ENCODE measurements at regions not wholly inside any gene's neighbourhood (a gene's known extent, or its start where the extent isn't known, plus 50 kb on each side); places are given as distances from the start of the nearest gene placed in this dataset.
"Not testable (repeated sequence)": the region's sequence is repeated elsewhere in the genome, so short reads cannot be mapped to it uniquely, and the experiment has no call there.

DNA sequence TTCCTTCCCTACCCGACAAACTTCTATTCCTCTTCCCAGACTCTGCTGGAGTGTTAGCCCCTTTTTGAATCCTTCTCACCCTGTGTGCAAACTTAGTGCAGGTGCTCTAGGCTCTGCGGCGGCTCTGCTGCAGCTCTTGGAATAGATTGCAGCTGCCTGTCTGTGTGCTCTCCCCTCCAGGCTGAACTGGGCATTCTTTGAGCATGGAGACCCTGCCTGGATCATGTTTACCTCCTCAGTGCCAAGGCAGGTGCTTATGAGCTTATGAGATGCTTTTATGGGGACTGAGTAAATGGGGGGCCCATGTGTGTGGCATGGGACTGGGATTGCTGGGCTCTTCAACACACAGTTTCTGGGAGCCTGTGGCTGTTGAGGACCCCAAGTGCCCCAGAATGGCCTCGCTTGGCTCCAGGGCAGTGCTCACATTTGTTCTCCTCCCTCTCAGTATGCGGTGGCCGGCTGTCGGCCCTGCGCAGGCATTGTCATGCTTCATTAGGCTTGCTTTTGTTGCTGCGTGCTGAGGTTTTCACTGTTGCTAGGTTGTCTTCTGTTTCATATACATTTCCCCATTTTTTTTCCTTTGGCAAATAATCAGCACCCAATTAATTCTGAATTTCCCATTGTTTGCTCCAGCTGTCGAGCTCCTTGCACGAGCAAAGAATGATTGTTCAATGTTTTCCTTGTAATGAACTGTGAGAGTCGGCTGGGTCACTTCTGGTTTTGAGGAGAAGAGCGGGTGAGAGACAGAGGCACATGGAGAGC, 185.5 kb upstream of the NLRP1 start:
- Histone ChIP-seq H3K9me3 (ENCODE audit: low read depth, low read length) (no peaks in the 10 kb centered on the region), H3K36me3 (ENCODE audit: insufficient read depth, low read length) (no peaks in the 10 kb centered on the region), H3K27me3 (ENCODE audit: insufficient read depth, low read length) (peaks cover 43% of the 10 kb centered on the region), H3K79me2 (ENCODE audit: insufficient read depth, low read length) (no peaks in the 10 kb centered on the region), H3K4me3 (ENCODE audit: insufficient read depth, low read length) (no peak overlapping the region), H3K4me1 (ENCODE audit: insufficient read depth, low read length) (no peaks in the 10 kb centered on the region), H3K27ac (ENCODE audit: low read depth, low read length) (no peak overlapping the region), H2AFZ (ENCODE audit: low read length) (no peak overlapping the region), H3K4me2 (ENCODE audit: insufficient read depth, low read length) (no peak overlapping the region), H4K20me1 (ENCODE audit: insufficient read depth, low read length) (no peaks in the 10 kb centered on the region)
- TF ChIP-seq, protein P1, sequence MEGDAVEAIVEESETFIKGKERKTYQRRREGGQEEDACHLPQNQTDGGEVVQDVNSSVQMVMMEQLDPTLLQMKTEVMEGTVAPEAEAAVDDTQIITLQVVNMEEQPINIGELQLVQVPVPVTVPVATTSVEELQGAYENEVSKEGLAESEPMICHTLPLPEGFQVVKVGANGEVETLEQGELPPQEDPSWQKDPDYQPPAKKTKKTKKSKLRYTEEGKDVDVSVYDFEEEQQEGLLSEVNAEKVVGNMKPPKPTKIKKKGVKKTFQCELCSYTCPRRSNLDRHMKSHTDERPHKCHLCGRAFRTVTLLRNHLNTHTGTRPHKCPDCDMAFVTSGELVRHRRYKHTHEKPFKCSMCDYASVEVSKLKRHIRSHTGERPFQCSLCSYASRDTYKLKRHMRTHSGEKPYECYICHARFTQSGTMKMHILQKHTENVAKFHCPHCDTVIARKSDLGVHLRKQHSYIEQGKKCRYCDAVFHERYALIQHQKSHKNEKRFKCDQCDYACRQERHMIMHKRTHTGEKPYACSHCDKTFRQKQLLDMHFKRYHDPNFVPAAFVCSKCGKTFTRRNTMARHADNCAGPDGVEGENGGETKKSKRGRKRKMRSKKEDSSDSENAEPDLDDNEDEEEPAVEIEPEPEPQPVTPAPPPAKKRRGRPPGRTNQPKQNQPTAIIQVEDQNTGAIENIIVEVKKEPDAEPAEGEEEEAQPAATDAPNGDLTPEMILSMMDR (IDR thresholded peaks at IDR 0.05; ENCODE audit: extremely low read depth, low read depth, low read length), result no peak
- no peak for DNase-seq (ENCODE audit: insufficient read length, low spot score, missing footprints)

- Histone ChIP-seq H3K27ac (ENCODE audit: low read depth, low read length) (no peak overlapping the region), H3K4me3 (ENCODE audit: insufficient read depth, low read length) (no peak overlapping the region), H3K27me3 (ENCODE audit: insufficient read depth, low read length) (peaks cover 44% of the 10 kb centered on the region), H3K4me2 (ENCODE audit: insufficient read depth, low read length) (no peak overlapping the region), H3K4me1 (ENCODE audit: insufficient read depth, low read length) (peaks cover 3% of the 10 kb centered on the region), H3K79me2 (ENCODE audit: insufficient read depth, low read length) (no peaks in the 10 kb centered on the region), H2AFZ (ENCODE audit: low read length) (no peak overlapping the region), H4K20me1 (ENCODE audit: insufficient read depth, low read length) (no peaks in the 10 kb centered on the region), H3K9me3 (ENCODE audit: low read depth, low read length) (no peaks in the 10 kb centered on the region), H3K36me3 (ENCODE audit: insufficient read depth, low read length) (no peaks in the 10 kb centered on the region)
- no peak for DNase-seq (ENCODE audit: insufficient read length, low spot score, missing footprints)
- TF ChIP-seq, protein P1 (IDR thresholded peaks at IDR 0.05; ENCODE audit: extremely low read depth, low read depth, low read length), result no peak
These were observed 186.3 kb upstream of the NLRP1 start for GRCh38 chr17:5770441-5771270.

DNA sequence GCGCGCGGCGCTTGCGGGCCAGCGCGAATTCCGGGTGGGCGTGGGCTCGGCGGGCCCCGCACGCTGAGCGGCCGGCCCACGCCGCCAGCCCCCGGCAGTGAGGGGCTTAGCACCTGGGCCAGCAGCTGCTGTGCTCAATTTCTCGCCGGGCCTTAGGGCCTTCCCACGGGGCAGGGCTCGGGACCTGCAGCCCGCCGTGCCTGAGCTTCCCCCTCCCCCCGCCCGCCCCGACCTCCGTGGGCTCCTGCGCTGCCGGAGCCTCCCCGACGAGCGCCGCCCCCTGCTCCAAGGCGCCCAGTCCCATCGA, 186.9 kb upstream of the NLRP1 start:
- not testable (repeated sequence) for H2AFZ ChIP-seq (ENCODE audit: low read length); H3K4me3 ChIP-seq (ENCODE audit: insufficient read depth, low read length); H3K4me2 ChIP-seq (ENCODE audit: insufficient read depth, low read length); H3K4me1 ChIP-seq (ENCODE audit: insufficient read depth, low read length); H4K20me1 ChIP-seq (ENCODE audit: insufficient read depth, low read length); H3K27ac ChIP-seq (ENCODE audit: low read depth, low read length); DNase-seq (ENCODE audit: insufficient read length, low spot score, missing footprints); H3K79me2 ChIP-seq (ENCODE audit: insufficient read depth, low read length); H3K9me3 ChIP-seq (ENCODE audit: low read depth, low read length); H3K36me3 ChIP-seq (ENCODE audit: insufficient read depth, low read length)
- peaks cover 41% of the 10 kb centered on the region for H3K27me3 ChIP-seq (ENCODE audit: insufficient read depth, low read length)

DNA sequence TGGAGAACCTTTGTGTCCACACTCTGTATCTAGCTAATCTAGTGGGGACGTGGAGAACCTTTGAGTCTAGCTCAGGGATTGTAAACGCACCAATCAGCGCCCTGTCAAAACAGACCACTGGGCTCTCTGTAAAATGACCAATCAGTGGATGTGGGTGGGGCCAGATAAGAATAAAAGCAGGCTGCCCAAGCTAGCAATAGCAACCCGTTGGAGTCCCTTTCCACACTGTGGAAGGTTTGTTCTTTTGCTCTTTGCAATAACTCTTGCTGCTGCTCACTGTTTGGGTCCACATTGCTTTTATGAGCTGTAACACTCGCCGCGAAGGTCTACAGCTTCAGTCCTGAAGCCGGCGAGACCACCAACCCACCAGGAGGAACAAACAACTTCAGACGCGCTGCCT, 187.7 kb upstream of the NLRP1 start:
- peaks cover 37% of the 10 kb centered on the region for H3K27me3 ChIP-seq (ENCODE audit: insufficient read depth, low read length)
- peaks cover 13% of the 10 kb centered on the region for H3K4me1 ChIP-seq (ENCODE audit: insufficient read depth, low read length)
- H3K4me2 ChIP-seq (ENCODE audit: insufficient read depth, low read length), result not testable (repeated sequence)

DNA sequence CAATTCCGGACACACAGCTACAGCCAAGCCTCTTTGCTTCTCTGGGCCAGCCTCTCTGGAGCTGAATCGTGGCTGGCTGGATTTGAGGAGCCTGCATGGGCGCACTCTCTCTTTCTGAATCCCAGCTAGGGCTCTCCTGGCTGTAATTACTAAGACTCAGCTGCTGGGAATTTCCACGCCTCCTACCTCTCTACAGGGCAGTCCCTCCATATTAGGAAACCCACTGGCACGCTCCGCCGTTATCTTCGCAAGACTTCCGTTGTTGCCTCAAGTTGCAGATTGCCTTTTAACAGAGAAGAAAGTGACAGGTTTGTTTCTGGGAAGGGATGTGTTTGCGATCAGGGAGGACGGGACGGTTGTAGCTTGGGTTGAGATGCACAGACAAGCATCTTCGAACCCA, 188.4 kb upstream of the NLRP1 start:
- H3K36me3 ChIP-seq (ENCODE audit: insufficient read depth, low read length), result no peaks in the 10 kb centered on the region
- TF ChIP-seq, protein P1 (IDR thresholded peaks at IDR 0.05; ENCODE audit: extremely low read depth, low read depth, low read length), result no peak
- H2AFZ ChIP-seq (ENCODE audit: low read length), result no peak overlapping the region
- H3K4me1 ChIP-seq (ENCODE audit: insufficient read depth, low read length), result peaks cover 13% of the 10 kb centered on the region
- no peaks in the 10 kb centered on the region for H3K9me3 ChIP-seq (ENCODE audit: low read depth, low read length)
- no peaks in the 10 kb centered on the region for H4K20me1 ChIP-seq (ENCODE audit: insufficient read depth, low read length)
- H3K27me3 ChIP-seq (ENCODE audit: insufficient read depth, low read length), result peaks cover 31% of the 10 kb centered on the region
- H3K27ac ChIP-seq (ENCODE audit: low read depth, low read length), result no peak overlapping the region
- no peak for DNase-seq (ENCODE audit: insufficient read length, low spot score, missing footprints)
- H3K4me3 ChIP-seq (ENCODE audit: insufficient read depth, low read length), result no peak overlapping the region
- H3K79me2 ChIP-seq (ENCODE audit: insufficient read depth, low read length), result no peaks in the 10 kb centered on the region
- no peak overlapping the region for H3K4me2 ChIP-seq (ENCODE audit: insufficient read depth, low read length)

More for the DNA sequence above, 187.7 kb upstream of the NLRP1 start:
- H2AFZ ChIP-seq (ENCODE audit: low read length); H3K4me3 ChIP-seq (ENCODE audit: insufficient read depth, low read length); H3K79me2 ChIP-seq (ENCODE audit: insufficient read depth, low read length); H3K27ac ChIP-seq (ENCODE audit: low read depth, low read length); H3K36me3 ChIP-seq (ENCODE audit: insufficient read depth, low read length); H4K20me1 ChIP-seq (ENCODE audit: insufficient read depth, low read length); H3K9me3 ChIP-seq (ENCODE audit: low read depth, low read length); DNase-seq (ENCODE audit: insufficient read length, low spot score, missing footprints): not testable (repeated sequence)

Data from osteoblast (primary cell).